Hindlimb muscle (tissue), 1 donor: ENCODE measurements at regions not wholly inside any gene's neighbourhood (a gene's known extent, or its start where the extent isn't known, plus 50 kb on each side); places are given as distances from the start of the nearest gene placed in this dataset.

Experiments used
- DNase-seq: peaks from one replicate; pipeline ENCODE4 v3.0.0-alpha.2; 2013

DNA sequence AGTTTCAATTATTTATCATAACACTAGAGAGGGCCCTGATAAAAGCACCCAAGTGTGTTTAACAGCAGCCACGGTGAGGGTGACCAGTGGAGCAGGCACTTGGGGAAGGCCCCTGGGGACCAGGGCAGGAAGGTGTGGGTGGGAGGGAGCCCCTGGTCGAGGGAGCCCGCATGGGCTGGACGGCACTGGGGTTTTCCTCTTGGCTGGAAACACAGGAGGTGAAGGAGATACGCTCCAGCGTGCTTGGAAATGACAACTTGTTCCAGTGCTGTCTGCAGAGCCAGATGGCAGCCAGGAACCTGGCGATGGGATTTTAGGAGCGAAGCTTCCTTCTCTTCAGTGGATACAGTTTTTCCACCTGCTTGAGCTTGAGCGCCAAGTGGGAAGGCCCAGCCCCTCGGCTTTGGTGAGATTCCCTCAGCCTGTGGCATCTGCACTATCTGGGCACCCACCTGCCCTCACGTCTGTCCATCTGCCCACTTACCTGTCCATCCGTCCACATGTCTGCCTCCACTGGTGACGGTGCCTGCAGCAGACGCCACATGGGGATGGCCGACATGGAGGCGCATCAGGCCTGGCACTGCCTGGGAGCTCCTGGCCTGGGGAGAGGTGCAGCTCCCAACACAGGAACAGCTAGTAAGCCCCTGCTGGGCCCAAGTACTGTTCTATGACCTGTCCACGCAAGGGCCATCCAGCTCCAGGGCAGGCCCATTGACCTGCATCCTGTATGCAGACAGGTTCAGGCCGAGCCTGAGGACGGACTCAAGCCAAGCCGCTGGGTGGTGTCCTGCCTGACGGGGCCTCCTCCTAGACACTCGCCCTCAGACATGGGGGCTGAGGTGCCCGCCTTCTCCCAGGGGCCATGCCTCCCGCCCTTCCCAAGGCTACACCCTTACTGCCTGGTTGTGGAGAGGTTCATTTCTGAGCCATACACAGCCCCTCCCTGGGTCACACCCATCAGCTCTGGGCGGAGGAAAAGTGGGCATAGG lies 192.2 kb upstream of the C14orf180 start:
- no peak for DNase-seq

DNA sequence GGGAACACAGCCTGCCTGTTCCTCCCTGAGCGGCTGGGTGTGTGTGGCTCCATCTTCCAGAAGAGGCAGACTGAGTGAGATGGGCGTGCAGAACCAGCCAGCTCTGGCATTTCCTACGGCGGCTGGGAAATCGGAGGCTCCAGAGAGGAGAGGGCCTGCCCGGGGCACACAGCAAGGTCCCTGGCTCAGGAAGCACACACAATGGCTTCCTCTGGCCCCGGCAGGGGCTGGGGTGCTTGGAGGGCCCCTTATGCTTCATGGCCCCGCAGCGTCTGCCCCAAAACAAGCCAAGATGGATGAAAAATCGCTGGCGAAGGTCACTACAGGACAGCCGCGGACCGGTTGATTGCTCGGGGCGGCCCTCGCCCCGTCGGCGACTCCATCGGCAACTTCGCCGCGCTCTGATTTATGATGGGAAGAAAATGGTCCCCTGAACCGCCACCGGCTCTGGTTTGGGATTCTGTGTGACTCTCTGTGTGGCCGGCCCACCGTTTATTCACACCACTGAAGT lies 191.5 kb upstream of the C14orf180 start:
- DNase-seq: no peak

DNA sequence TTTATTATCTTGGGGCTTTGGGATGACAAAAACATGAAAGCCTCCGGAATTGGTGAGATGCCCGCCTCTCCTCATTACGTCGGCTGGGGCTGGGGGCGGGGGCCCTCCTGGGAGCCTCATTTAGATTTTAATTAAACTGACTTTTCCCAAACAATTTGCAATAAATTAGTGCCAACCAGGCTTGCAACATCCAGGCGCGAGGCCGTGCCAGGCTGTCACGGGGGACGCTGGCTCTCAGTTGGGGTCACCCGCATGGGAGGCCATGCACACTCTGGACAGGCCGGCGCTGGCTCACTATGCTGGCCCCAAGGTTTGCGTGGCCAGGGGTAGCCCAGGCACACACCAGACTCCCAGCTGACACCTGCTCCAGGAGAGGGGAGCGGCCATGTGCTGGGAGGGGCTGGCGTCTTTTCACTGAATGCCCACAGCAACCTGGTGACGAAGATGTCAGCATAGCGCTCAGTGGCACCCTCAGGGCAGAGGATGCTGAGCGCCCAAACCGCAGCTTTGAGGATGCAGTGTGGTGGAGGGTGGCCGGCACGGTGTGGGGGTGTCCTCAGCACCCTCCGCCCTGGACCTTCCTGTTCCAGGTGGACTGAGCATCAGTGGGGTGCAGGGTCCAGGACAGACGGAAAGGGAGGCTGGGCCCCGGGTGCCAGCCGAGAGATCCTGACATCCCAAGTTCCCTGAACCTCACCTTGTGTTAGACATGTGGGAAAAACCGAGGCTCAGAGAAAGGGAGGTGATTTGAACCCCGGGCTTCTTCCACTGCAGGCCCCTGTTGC lies 190.8 kb upstream of the C14orf180 start:
- no peak for DNase-seq

DNA sequence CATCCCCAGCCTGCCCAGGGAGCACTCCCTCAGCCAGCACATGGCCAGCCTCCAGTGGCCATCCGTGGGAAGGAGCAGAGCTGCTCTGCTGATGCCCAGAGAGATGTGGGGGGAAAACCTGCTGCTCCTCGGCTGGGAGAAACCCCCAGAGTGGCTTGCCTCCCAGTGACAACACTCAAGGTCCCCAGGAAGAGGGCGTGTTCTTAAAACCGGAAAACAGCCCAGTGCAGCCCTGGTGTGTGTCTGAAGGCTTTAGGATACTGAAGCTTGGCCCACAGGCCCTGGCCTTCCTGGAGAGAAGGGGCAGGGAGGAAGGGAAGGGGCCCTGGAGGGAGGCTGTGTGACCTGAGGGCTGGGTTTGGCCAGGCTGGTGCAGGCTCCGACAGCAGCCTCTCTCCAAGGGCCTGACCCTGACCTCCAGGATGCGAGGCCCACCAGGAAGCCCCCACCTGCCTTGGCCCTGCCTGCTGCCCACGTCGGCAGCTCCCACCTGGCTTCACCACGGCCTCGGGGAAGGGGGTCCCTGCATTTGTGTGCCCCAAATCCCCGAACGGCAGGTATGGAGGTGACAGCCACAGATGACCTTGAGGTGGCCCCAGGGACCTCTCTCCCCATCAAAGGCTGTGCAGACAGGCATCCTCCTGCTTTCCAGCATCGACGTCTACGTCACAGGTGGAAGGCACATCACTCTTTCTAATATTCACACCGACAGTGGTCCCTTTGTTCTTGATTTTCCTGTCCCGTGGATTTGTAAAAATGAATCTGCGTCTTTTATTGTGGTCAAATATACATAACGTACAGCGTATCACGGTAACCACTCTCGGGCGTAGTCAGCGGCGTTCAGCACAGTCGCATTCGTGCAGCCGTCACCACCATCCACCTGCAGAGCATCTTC lies 190.0 kb upstream of the C14orf180 start:
- DNase-seq: no peak

DNA sequence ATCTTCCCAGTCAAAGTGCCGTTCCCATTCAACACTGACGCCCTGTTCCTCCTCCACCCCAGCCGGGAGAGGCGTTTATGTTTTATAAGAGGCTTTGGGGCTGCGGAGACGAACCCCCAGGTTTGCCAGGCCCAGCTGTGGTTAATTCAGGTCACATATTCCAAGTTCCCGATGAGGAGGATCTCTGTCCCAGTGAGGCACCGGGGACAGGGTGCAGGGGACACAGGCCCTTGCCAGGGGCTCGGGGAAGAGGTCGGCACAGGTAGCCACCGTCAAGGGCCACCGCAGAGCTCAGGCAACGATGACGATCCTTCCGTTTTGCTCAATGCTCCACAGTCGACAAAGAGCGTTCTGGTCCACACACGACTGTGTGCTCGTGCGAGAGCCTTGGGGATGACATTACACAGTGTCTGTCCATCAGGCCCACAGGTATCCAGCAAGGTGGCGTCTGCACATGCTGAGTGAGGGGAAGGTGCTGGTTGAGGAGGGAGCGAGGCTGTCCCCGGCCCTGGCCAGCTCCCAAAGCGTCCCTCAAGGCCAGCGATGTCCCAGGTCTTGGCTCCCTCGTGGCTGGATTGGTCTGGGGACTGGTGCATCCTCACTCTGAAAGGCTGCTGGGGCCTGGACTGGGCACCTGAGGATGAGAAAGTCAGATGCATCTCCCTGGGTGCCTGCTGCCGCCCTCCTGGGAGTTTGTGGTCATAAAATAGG lies 189.2 kb upstream of the C14orf180 start:
- no peak for DNase-seq

- no peak for DNase-seq
Measured at GRCh38 chr14:104390941-104391901, 188.3 kb upstream of the C14orf180 start.

DNA sequence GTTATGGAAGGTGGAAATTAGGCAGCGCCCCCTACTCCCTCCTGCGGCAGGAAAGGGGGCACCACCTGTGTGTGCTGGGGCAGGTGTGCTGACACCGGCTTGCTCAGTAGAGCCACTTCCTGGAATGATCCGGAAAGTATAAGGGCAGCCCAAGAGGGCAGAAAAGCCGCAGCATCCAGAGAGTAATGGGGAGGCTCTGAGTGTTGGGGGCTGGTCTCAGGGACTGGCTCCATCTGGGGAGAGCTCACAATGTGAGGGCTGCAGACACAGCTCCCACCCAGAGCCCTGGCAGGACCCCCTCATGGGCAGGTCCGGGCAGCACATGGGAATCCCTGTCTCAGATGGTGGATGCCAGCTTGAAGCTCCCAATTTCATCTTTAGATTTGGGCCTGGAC lies 187.6 kb upstream of the C14orf180 start:
- DNase-seq: no peak

DNA sequence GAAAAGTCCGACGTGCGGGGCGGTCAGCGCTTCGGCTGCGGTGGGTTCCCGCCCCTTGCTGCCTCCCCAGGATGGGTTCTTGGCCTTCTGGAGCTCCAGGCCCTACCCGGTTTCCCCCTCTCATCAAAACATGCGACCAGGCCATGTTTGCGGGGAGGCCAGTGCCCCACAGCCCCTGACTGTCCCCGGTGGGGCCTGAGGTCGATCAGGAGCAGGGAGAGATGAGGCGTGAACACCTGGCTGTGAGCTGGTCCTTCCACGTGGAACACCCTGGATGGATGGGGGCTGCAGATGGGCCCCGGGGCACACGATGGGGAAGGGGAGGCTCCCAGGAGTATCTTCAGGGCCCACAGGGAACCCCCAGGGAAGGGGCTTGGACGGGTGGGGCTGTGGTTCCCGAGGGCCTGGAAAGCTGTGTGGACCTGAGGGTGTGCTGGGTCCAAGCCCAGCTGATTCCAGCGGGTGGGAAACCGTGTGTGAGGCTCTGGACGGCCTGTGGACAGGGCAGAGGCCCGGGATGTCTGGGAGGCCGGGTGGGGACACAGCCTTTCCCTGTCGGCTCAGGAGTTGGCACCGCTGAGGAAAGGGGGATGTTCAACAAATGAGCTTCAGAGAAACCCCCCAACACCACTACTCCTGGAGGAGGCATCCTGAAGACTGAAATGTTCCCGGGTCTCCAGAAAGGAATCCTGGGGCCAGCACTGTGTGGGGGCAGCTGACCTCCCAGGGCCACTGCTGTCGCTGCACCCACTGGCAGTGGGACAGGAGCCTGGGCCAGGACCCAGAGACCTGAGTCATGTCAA lies 187.0 kb upstream of the C14orf180 start:
- DNase-seq: no peak

DNA sequence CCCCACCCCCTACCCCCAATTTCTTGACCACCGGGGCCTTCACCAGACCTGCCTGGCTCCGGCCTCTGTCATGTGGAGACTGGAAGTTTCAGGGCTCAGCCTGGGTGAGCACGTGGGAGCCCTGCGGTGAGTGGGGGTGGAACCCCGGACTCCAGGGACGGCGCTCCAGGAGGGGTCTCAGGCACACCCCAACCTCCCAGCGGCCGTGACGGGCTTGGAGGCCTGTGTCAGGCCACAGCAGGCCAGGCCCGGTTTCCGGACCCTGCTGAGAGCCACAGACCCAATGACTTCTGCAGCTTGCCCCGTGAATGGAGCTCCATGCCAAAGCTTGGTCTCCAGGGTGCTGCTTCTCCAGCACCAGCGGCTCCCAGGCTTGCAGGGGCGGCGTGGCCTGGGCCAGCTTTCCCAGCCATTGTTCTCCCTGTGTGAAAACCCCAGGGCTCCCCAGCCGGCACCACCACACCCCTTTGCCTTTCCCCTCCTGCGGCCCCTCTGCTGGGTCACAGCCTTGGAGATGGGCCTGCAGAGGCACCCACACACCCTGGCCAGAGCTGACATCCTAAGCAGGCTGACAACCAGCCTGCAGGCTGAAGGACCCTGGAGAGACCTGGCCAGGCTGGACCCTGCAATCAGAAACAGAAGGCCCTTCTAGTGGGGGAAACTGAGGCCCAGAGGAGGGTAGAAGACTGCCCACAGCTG lies 186.2 kb upstream of the C14orf180 start:
- no peak for DNase-seq

GRCh38 chr14:104393898-104394381 lies 185.6 kb upstream of the C14orf180 start:
- peak; percentile 32 for DNase-seq

DNA sequence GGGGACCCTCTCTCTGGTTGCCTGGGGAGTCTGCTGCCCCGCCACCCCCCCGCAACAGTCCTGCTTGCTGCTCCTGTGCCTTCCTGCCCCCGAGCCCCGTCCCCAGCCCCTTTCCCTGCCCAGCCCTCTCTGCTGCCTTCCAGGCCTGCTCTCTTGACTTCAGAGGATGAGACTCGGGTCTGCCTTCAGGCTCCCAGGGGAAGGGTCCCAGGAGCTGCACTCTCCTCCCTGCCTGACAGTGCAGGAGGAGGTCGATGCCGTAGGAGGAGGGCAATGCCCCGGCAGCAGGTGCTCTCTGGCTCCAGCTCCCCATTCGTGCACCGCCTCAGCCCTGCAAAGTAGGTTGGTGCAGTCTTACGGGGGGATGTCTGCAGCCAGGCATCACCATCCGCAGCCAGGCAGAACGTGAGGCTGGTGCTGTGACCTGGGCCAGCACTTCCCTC lies 185.1 kb upstream of the C14orf180 start:
- no peak for DNase-seq

DNA sequence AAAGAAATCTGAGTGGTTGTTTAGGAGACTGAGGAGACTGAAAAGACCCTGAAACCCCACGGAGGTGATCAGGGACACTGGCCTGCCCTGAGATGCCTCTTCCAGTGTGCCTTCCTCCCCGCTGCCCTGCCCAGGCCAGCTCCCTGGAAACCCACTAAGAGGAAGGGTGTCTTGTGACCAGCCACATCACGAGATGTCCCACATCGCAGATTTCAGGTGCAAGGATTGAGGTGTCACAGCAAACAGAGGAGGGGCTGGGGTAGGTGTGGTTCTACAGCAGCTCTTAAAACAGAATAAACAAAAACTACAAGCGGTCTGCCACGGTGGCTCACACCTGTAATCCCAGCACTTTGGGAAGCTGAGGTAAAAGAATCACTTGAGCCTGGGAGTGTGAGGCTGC lies 184.3 kb upstream of the C14orf180 start:
- DNase-seq: no peak

DNA sequence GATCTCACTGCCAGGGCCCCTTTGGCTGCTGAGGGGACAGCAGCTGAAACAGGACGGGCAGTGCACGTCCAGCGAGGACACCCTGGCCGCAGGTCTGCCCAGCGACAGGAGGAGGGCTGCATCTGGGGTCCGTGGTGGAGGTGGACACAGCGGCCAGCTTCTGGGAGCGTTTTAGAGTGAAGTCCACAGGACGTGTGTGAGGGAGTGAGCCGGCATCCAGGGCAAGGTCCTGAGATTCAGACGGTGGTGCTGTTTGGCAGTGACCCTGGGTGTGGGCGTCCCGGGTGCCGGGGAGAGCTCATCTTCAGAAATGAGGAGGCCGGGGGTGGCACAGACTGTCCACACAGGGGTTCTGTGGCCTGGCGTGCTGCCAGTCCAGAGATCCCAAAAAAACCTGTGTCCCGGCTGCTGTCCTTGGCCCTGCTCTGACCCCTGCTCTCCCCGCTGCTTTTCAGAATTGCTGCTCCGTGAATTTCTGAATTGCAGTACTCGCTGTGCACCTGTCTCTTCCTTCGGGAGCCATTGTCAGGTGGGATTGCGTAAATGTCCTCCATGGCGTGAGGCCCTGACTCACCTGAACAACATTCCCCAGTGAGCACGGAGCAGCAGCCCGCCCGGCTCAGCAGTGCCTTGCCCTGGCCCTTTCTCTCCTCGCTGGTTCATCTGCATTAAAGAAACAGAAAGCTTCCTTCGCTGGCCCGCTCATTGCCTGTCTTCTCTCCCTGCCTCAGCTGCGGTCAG lies 183.5 kb upstream of the C14orf180 start:
- no peak for DNase-seq

DNA sequence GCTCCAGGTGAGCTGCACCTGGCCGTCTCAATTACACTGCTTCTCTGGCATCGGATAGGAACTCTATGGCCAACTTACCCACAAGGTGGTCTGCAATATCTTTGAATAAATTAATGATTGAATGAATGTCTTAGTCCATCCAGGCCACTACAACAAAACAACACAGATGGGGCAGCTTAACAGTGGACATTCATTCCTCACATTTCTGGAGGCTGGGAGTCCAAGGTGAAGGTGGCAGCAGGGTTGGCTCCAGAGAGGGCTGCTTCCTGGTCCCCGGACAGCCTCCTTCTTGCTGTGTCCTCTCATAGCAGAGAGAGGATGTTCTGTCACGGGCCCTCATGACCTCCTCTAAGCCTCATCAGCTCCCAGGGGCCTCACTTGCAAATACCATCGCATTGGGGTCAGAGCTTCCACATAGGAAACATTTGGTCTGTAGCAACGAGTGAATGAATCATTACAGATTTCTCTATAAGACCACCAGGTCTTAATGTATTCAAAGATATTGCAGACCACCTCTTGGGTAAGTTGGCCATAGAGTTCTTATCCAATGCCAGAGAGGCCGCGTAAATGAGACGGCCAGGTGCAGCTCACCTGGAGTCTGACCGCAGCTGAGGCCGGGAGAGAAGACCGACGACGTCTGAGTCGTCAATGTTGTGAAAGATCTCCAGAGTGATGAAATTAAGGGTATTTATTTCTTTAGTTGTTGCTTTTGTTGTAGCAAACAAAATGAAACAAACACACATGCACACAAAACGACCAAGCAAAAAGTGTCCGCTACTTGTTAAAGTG lies 182.7 kb upstream of the C14orf180 start:
- no peak for DNase-seq

- DNase-seq: no peak
Measured at GRCh38 chr14:104397956-104398355, 181.6 kb upstream of the C14orf180 start.

DNA sequence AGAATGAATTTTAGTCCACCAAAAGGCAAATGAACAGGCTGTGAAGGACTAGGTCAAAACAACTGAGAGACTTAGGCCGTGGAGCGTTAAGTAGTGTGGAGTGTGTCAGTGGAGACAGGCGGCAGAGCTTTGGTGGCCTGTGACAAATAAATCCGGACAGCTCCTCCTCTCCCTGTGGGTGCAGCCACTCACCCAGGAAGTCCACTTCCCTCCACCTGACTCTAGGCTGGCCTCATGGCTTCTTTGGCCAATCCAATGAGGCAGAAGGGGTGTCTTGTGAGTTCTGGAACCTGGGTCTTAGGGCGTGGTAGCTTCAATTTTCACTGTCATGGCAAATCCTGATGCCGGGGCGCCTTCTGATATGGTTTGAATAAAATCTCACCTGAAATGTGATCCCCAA lies 180.9 kb upstream of the C14orf180 start:
- DNase-seq: no peak
